Neural cell (in vitro differentiated cells): ENCODE measurements at regions not wholly inside any gene's neighbourhood (a gene's known extent, or its start where the extent isn't known, plus 50 kb on each side); places are given as distances from the start of the nearest gene placed in this dataset.

Source experiments
- EP300 ChIP-seq: fragments of 450-650 bp; conservative IDR thresholded peaks from 2 replicates; pipeline ENCODE4 v1.6.1; 2014; ENCODE audit warnings: antibody characterized with exemption, mild to moderate bottlenecking, moderate library complexity; ENCODE audit not compliant: poor library complexity, severe bottlenecking
- POLR2AphosphoS5 ChIP-seq: IDR thresholded peaks from 2 replicates; pipeline ENCODE4 v1.6.1; 2012
- RAD21 ChIP-seq: fragments of 450-650 bp; conservative IDR thresholded peaks from 2 replicates; pipeline ENCODE4 v1.6.1; 2014; ENCODE audit warnings: antibody characterized with exemption, mild to moderate bottlenecking, moderate library complexity
- REST ChIP-seq: IDR thresholded peaks from 2 replicates; pipeline ENCODE4 v1.6.1; 2012; ENCODE audit warnings: borderline replicate concordance
- TF ChIP-seq, protein P1 (sequence below): fragments of 450-650 bp; IDR thresholded peaks from 2 replicates; pipeline ENCODE4 v1.5.1; 2014; ENCODE audit warnings: antibody characterized with exemption, mild to moderate bottlenecking, moderate library complexity; ENCODE audit not compliant: poor library complexity, severe bottlenecking

GRCh38 chr5:40166802-40167201, 512.9 kb upstream of the PTGER4 start:
- TF ChIP-seq EP300, result no peak
- TF ChIP-seq, protein P1, sequence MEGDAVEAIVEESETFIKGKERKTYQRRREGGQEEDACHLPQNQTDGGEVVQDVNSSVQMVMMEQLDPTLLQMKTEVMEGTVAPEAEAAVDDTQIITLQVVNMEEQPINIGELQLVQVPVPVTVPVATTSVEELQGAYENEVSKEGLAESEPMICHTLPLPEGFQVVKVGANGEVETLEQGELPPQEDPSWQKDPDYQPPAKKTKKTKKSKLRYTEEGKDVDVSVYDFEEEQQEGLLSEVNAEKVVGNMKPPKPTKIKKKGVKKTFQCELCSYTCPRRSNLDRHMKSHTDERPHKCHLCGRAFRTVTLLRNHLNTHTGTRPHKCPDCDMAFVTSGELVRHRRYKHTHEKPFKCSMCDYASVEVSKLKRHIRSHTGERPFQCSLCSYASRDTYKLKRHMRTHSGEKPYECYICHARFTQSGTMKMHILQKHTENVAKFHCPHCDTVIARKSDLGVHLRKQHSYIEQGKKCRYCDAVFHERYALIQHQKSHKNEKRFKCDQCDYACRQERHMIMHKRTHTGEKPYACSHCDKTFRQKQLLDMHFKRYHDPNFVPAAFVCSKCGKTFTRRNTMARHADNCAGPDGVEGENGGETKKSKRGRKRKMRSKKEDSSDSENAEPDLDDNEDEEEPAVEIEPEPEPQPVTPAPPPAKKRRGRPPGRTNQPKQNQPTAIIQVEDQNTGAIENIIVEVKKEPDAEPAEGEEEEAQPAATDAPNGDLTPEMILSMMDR, result no peak
- TF ChIP-seq POLR2AphosphoS5, result no peak
- TF ChIP-seq RAD21, result no peak
- TF ChIP-seq REST, result no peak
